HG03108 (cell line): ENCODE measurements at regions not wholly inside any gene's neighbourhood (a gene's known extent, or its start where the extent isn't known, plus 50 kb on each side); places are given as distances from the start of the nearest gene placed in this dataset.

ENCODE experiments used
- ATAC-seq: cut with Tn5 transposase; IDR thresholded peaks from one replicate; pipeline ENCODE4 v1.9.1; 2021; ENCODE audit warnings: moderate library complexity; ENCODE audit not compliant: unreplicated experiment

- no peak for ATAC-seq
Measured at GRCh38 chr5:159385536-159385935, 55.2 kb upstream of the IL12B start.

- no peak for ATAC-seq
Measured at GRCh38 chr5:159386028-159386711, 55.9 kb upstream of the IL12B start.

GRCh38 chr5:159392871-159393270 lies 62.6 kb upstream of the IL12B start:
- no peak for ATAC-seq

- no peak for ATAC-seq
Measured at GRCh38 chr5:159393854-159394274, 63.6 kb upstream of the IL12B start.

GRCh38 chr5:159395202-159395601 lies 64.9 kb upstream of the IL12B start:
- ATAC-seq, result no peak

- ATAC-seq, result no peak
Measured at GRCh38 chr5:159398936-159399335, 68.6 kb upstream of the IL12B start.

GRCh38 chr5:159400476-159400875 lies 70.2 kb upstream of the IL12B start:
- ATAC-seq, result no peak

GRCh38 chr5:159402311-159402710 lies 72.0 kb upstream of the IL12B start:
- ATAC-seq, result no peak

- ATAC-seq, result no peak
Measured at GRCh38 chr5:159402856-159403255, 72.6 kb upstream of the IL12B start.

GRCh38 chr5:159403906-159404681 lies 73.8 kb upstream of the IL12B start:
- ATAC-seq, result no peak

- peak; percentile 84 for ATAC-seq
Measured at GRCh38 chr5:159405611-159406031, 75.3 kb upstream of the IL12B start.

GRCh38 chr5:159406571-159406970 lies 76.3 kb upstream of the IL12B start:
- ATAC-seq, result no peak

- peak; percentile 39 for ATAC-seq
Measured at GRCh38 chr5:159409801-159410200, 79.5 kb upstream of the IL12B start.

GRCh38 chr5:159410480-159410879 lies 80.2 kb upstream of the IL12B start:
- ATAC-seq, result no peak

GRCh38 chr5:159411115-159411514 lies 80.8 kb upstream of the IL12B start:
- ATAC-seq, result no peak

GRCh38 chr5:159412284-159413046 lies 82.2 kb upstream of the IL12B start:
- ATAC-seq, result peak; percentile 72

- no peak for ATAC-seq
Measured at GRCh38 chr5:159414021-159414420, 83.7 kb upstream of the IL12B start.

GRCh38 chr5:159415301-159415937 lies 85.1 kb upstream of the IL12B start:
- ATAC-seq, result no peak

GRCh38 chr5:159416438-159416837 lies 86.2 kb upstream of the IL12B start:
- ATAC-seq, result no peak

- no peak for ATAC-seq
Measured at GRCh38 chr5:159417170-159417569, 86.9 kb upstream of the IL12B start.

- ATAC-seq, result no peak
Measured at GRCh38 chr5:159419576-159419975, 89.3 kb upstream of the IL12B start.
